K562 (cell line): ENCODE measurements at regions not wholly inside any gene's neighbourhood (a gene's known extent, or its start where the extent isn't known, plus 50 kb on each side); places are given as distances from the start of the nearest gene placed in this dataset.

Experiments used
- ATAC-seq: fragments of 200-7000 bp; cut with Tn5 transposase; 3 replicates; pipeline ENCODE4 v1.9.1; 2020; ENCODE audit warnings: moderate library complexity
- BruUV-seq: library from RNA; stranded (reverse); fragments of 400-500 nt; replicated peaks from 2 replicates; lab custom pipeline; 2021; lab: Mats Ljungman, UMichigan
- CTCF ChIA-PET: fragments of 300-600 bp; formaldehyde crosslinking; extraction: SDS; loops from one replicate; lab custom pipeline; 2021; ENCODE audit warnings: low intra/inter-chr PET ratio; lab: Yijun Ruan, JAX
- POLR2A ChIA-PET: fragments of 300-600, 350-650 bp; sonication (Branson Sonifier 250); formaldehyde crosslinking; extraction: SDS; loops from one replicate; lab custom pipeline; 2021; ENCODE audit warnings: antibody characterized with exemption, inconsistent platforms; lab: Yijun Ruan, JAX
- DNase-seq, 4 experiments: peaks; one replicate each; pipeline versions ENCODE4 v3.0.0 to v3.0.0-alpha.2; 2011 to 2018; ENCODE audit warnings: low spot score in 3 of 4, mixed read lengths in 3 of 4; ENCODE audit errors: extremely low read depth in 1 of 4
- FAIRE-seq: peaks from 2 replicates; lab custom pipeline; 2011; peaks lifted over from hg19 to GRCh38; lab: Jason Lieb, UNC
- H2AFZ ChIP-seq: 2 replicates; pipeline ENCODE4 v1.6.0; 2011; ENCODE audit warnings: low read depth, low read length, control low read depth, inconsistent platforms
- H3K27ac ChIP-seq: fragments of 200-600 bp; 3 replicates; pipeline ENCODE4 v1.8.0; 2011; ENCODE audit warnings: low read depth, mild to moderate bottlenecking, control low read depth, inconsistent platforms, low read length, moderate library complexity, mixed read lengths; ENCODE audit errors: extremely low read depth
- H3K27me3 ChIP-seq, 2 experiments: fragments of 300-600 bp in 1 of 2; 2 replicates in 1 of 2; 3 replicates in 1 of 2; pipeline versions ENCODE4 v1.6.0 to v1.8.0; 2011; ENCODE audit warnings: inconsistent platforms in 2 of 2, low read length in 2 of 2, mild to moderate bottlenecking in 1 of 2, mixed read lengths in 1 of 2, moderate library complexity in 1 of 2; ENCODE audit not compliant: control insufficient read depth in 2 of 2, insufficient read depth in 2 of 2
- H3K36me3 ChIP-seq: fragments of 300-600 bp; 3 replicates; pipeline ENCODE4 v1.8.0; 2011; ENCODE audit warnings: mild to moderate bottlenecking, low read length, inconsistent platforms; ENCODE audit not compliant: control insufficient read depth, insufficient read depth
- H3K4me1 ChIP-seq, 2 experiments: fragments of 200-600 bp in 1 of 2; replicated peaks in 1 of 2; 2 replicates in 1 of 2; 3 replicates in 1 of 2; pipeline versions ENCODE4 v1.5.1 to v1.8.0; 2011; ENCODE audit warnings: inconsistent platforms in 2 of 2, low read length in 2 of 2, mild to moderate bottlenecking in 1 of 2, mixed read lengths in 1 of 2, moderate library complexity in 1 of 2; ENCODE audit not compliant: control insufficient read depth in 2 of 2, insufficient read depth in 2 of 2
- H3K4me2 ChIP-seq: 2 replicates; pipeline ENCODE4 v1.6.1; 2011; ENCODE audit warnings: low read length, control low read depth, inconsistent platforms, mixed read lengths; ENCODE audit not compliant: insufficient read depth
- H3K4me3 ChIP-seq: fragments of 200-600 bp; sonication (generic), shearing (Covaris generic); 2 replicates; pipeline ENCODE4 v1.5.1; 2016; ENCODE audit warnings: control low read depth, inconsistent platforms
- H3K79me2 ChIP-seq: fragments of 200-600 bp; 3 replicates; pipeline ENCODE4 v1.8.0; 2011; ENCODE audit warnings: low read length, inconsistent platforms; ENCODE audit not compliant: control insufficient read depth, insufficient read depth
- H3K9ac ChIP-seq, 2 experiments: 2 replicates each; pipeline versions ENCODE4 v1.6.0 to v1.6.1; 2011; ENCODE audit warnings: low read depth in 2 of 2, low read length in 2 of 2, control low read depth in 1 of 2, inconsistent platforms in 1 of 2, mild to moderate bottlenecking in 1 of 2, mixed read lengths in 1 of 2; ENCODE audit not compliant: insufficient read depth in 1 of 2
- H3K9me1 ChIP-seq: one replicate; pipeline ENCODE4 v1.6.0; 2011; ENCODE audit warnings: inconsistent platforms, mild to moderate bottlenecking, low read length, moderate library complexity; ENCODE audit not compliant: control insufficient read depth, insufficient read depth
- H3K9me3 ChIP-seq: replicated peaks from 2 replicates; pipeline ENCODE4 v1.5.1; 2011; ENCODE audit warnings: low read depth, low read length, inconsistent platforms; ENCODE audit not compliant: control insufficient read depth, insufficient read depth
- H4K20me1 ChIP-seq: replicated peaks from 2 replicates; pipeline ENCODE4 v1.6.1; 2011; ENCODE audit warnings: low read length, inconsistent platforms, mixed read lengths; ENCODE audit not compliant: control insufficient read depth, insufficient read depth
- BCOR ChIP-seq: fragments of 450-650 bp; IDR thresholded peaks from 2 replicates; pipeline ENCODE4 v1.6.1; 2016
- BRF2 ChIP-seq: IDR thresholded peaks from 3 replicates; pipeline ENCODE4 v1.6.1; 2011; ENCODE audit warnings: borderline replicate concordance, mild to moderate bottlenecking; ENCODE audit not compliant: insufficient read length, insufficient read depth
- CTCF ChIP-seq, 3 experiments: IDR thresholded peaks in 2 of 3; conservative IDR thresholded peaks in 1 of 3; 2 replicates each; pipeline ENCODE4 v1.5.1; 2011 to 2012; ENCODE audit warnings: low read length in 3 of 3, mild to moderate bottlenecking in 3 of 3, control low read depth in 2 of 3, improper control_type of control experiment in 1 of 3, inconsistent platforms in 1 of 3, low read depth in 1 of 3, mixed read lengths in 1 of 3, moderate library complexity in 1 of 3; ENCODE audit not compliant: insufficient read depth in 2 of 3
- HSF4 ChIP-seq: fragments of 250-450 bp; sonication (Bioruptor Pico); IDR thresholded peaks from 2 replicates; pipeline ENCODE4 v2.1.2; 2022; ENCODE audit warnings: mild to moderate bottlenecking, moderate library complexity, borderline replicate concordance
- JUNB ChIP-seq: fragments of 450-650 bp; formaldehyde crosslinking; conservative IDR thresholded peaks from 2 replicates; pipeline ENCODE4 v1.4.0; 2020; ENCODE audit warnings: mild to moderate bottlenecking
- MNT ChIP-seq, 2 experiments: fragments of 450-650 bp; conservative IDR thresholded peaks; 2 replicates each; pipeline ENCODE4 v1.6.1; 2017; ENCODE audit warnings: mild to moderate bottlenecking in 2 of 2, moderate library complexity in 2 of 2
- NKRF ChIP-seq: fragments of 450-650 bp; IDR thresholded peaks from 2 replicates; pipeline ENCODE4 v1.6.1; 2016; ENCODE audit warnings: borderline replicate concordance
- RAD21 ChIP-seq, 2 experiments: fragments of 250-450 bp in 1 of 2; fragments of 450-650 bp in 1 of 2; sonication (Bioruptor Pico) in 1 of 2; formaldehyde crosslinking in 1 of 2; IDR thresholded peaks in 1 of 2; conservative IDR thresholded peaks in 1 of 2; 2 replicates each; pipeline versions ENCODE4 v1.4.0 to v1.8.0; 2020 to 2022; ENCODE audit warnings: mild to moderate bottlenecking in 2 of 2, moderate library complexity in 1 of 2
- STAG1 ChIP-seq: sonication (generic); formaldehyde crosslinking; IDR thresholded peaks from 2 replicates; pipeline ENCODE4 v1.5.0; 2020; ENCODE audit warnings: missing genetic modification reagents, borderline replicate concordance
- TCFL5 ChIP-seq: fragments of 250-450 bp; sonication (Bioruptor Pico); conservative IDR thresholded peaks from 2 replicates; pipeline ENCODE4 v1.6.1; 2021; ENCODE audit warnings: mild to moderate bottlenecking, moderate library complexity, matching md5 sums
- ZNF436 ChIP-seq: fragments of 250-450, 450-650 bp; sonication (Bioruptor Pico); formaldehyde crosslinking; IDR thresholded peaks from 2 replicates; pipeline ENCODE4 v1.7.0; 2020; ENCODE audit warnings: mild to moderate bottlenecking
- ZNF507 ChIP-seq: conservative IDR thresholded peaks from 2 replicates; pipeline ENCODE4 v1.6.1; 2017; ENCODE audit warnings: missing genetic modification characterization, missing compliant biosample characterization
- WGBS: fragments of 100-300 bp; shearing (Covaris generic); methylation state at CpG from one replicate; pipeline ENCODE4 v1.1.6; 2016; ENCODE audit warnings: low coverage, mixed read lengths; ENCODE audit not compliant: insufficient coverage; ENCODE audit errors: missing lambda C conversion rate; 5-methylcytosine and 5-hydroxymethylcytosine counted together
- in situ Hi-C: fragments of 300-500 bp; cut with MboI; formaldehyde crosslinking; loops from 4 replicates; pipeline ENCODE4 v1.15.0; 2018; ENCODE audit warnings: inconsistent platforms, mixed read lengths
- intact Hi-C: fragments of 100-400 bp; cut with micrococcal nuclease; formaldehyde crosslinking; loops from 2 replicates; pipeline ENCODE4 v1.14.2; 2022
- TF ChIP-seq, protein P1 (sequence below), 2 experiments: fragments of 250-450 bp in 1 of 2; fragments of 450-650 bp in 1 of 2; sonication (Bioruptor Pico) in 1 of 2; IDR thresholded peaks; 2 replicates each; pipeline versions ENCODE4 v1.6.1 to v1.8.0; 2016 to 2021; ENCODE audit warnings: mild to moderate bottlenecking in 2 of 2, moderate library complexity in 2 of 2, missing compliant biosample characterization in 1 of 2, missing genetic modification characterization in 1 of 2

DNA sequence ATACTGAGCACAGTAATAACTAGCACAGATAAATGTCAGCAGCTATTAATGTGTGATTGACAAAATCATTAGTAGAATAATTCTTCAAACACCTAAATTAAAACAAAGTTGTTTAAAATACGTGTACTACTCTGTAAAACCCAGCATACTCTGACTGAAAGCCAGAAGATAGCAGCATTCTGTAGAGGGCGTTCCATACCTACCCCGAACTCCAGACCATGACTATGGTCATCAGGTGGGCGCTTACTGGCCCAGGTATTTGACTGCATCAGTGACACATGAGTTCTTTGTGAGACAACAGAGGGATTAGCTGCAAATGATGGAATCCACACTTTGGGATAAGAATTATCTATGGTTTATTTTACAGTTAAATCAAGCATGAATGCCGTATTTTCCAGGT, 139.7 kb upstream of the POGK start:
- peak; percentile 72 for ATAC-seq
- no peak overlapping the region for H3K4me3 ChIP-seq
- intact Hi-C loops: loop anchor here (1.0 kb wide), 1 partner anchor 31 kb away; no protein-coding TSS in a partner anchor
- H2AFZ ChIP-seq: peak overlapping the region; percentile 77
- H3K4me2 ChIP-seq: no peak overlapping the region
- CTCF ChIA-PET: no interaction called here
- peaks cover 15 to 72% of the 10 kb centered on the region in 2 experiments for H3K4me1 ChIP-seq
- no peaks in the 10 kb centered on the region for H3K27me3 ChIP-seq
- 26% methylated on average over 5 of the region's 5 CpGs for WGBS
- no peaks in the 10 kb centered on the region for H3K79me2 ChIP-seq
- no peak overlapping the region for H3K9ac ChIP-seq
- POLR2A ChIA-PET: interaction anchor here (3.2 kb wide), 1 partner anchor 10 kb away, joined by 16 read pairs; no protein-coding TSS in a partner anchor
- peak; percentile 52 for FAIRE-seq
- no peak overlapping the region for H3K27ac ChIP-seq
- H3K36me3 ChIP-seq: no peaks in the 10 kb centered on the region
- no peaks in the 10 kb centered on the region for H4K20me1 ChIP-seq
- DNase-seq: peak in 2 of 4 experiments; percentile 4 to 37
- H3K9me3 ChIP-seq: no peaks in the 10 kb centered on the region
- in situ Hi-C loops: no loop called here
- no peaks in the 10 kb centered on the region for H3K9me1 ChIP-seq
- BruUV-seq: no TSS peak
- TF ChIP-seq NKRF: no peak
- peak in 1 of 3 experiments; percentile 15; a peak in 2 of 6 replicates for TF ChIP-seq CTCF (IDR thresholded peaks at IDR 0.05 in 2 of 3, conservative IDR thresholded peaks at IDR 0.05 in 1 of 3; ENCODE audit: insufficient read depth in 2 of 3, low read depth in 1 of 3, low read length in 3 of 3)
- TF ChIP-seq TCFL5 (CRISPR knock-in tag): no peak
- peak in 1 of 2 experiments; percentile 53; a peak in 2 of 4 replicates for TF ChIP-seq RAD21 (CRISPR knock-in tag; conservative IDR thresholded peaks at IDR 0.05 in 1 of 2, IDR thresholded peaks at IDR 0.05 in 1 of 2)
- no peak for TF ChIP-seq MNT (conservative IDR thresholded peaks at IDR 0.05)
- 0 out of 2 replicates have a peak, but pooled peaks have one; percentile 23 for TF ChIP-seq HSF4 (CRISPR knock-in tag)
- no peak for TF ChIP-seq STAG1 (CRISPR knock-in tag)
- no peak for TF ChIP-seq BRF2
- TF ChIP-seq BCOR: no peak
- no peak for TF ChIP-seq ZNF507 (tag)
- no peak for TF ChIP-seq ZNF436 (CRISPR knock-in tag)
- TF ChIP-seq, protein P1, sequence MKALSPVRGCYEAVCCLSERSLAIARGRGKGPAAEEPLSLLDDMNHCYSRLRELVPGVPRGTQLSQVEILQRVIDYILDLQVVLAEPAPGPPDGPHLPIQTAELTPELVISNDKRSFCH (CRISPR knock-in tag; IDR thresholded peaks at IDR 0.05): no peak
- TF ChIP-seq, protein P1 (tag; IDR thresholded peaks at IDR 0.05): no peak
- no peak for TF ChIP-seq JUNB (CRISPR knock-in tag)
